HG02678 (cell line): ENCODE measurements at regions not wholly inside any gene's neighbourhood (a gene's known extent, or its start where the extent isn't known, plus 50 kb on each side); places are given as distances from the start of the nearest gene placed in this dataset.

ENCODE experiments used
- ATAC-seq: cut with Tn5 transposase; IDR thresholded peaks from one replicate; pipeline ENCODE4 v1.9.1; 2021; ENCODE audit warnings: mild to moderate bottlenecking, moderate library complexity; ENCODE audit not compliant: unreplicated experiment

GRCh38 chr12:58186401-58186800, 245.0 kb downstream of the ATP23 start:
- ATAC-seq, result no peak

DNA sequence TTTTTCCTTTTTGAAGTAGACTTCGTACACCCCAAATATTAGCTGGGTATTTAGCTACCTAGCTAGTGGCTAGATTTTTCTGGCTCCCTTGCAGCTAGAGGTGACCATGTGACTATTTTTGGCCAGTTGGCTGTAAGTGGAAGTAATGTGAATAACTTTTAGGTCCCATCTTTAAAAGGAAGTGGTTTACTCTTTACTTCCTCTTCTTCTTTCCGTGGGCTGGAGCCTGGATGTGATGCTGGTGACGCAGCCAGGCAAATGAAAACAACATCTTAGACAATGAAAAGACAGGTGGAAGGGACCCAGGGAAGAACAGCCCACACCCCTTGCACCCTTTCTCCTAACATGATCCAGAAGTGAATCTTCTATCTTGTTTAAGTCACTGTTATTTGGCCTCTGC, 245.5 kb downstream of the ATP23 start:
- no peak for ATAC-seq

GRCh38 chr12:58189030-58189429, 247.7 kb downstream of the ATP23 start:
- ATAC-seq, result no peak

GRCh38 chr12:58189893-58190292, 248.5 kb downstream of the ATP23 start:
- no peak for ATAC-seq

- ATAC-seq, result no peak
Observed at GRCh38 chr12:58190618-58191017, 249.3 kb downstream of the ATP23 start.

DNA sequence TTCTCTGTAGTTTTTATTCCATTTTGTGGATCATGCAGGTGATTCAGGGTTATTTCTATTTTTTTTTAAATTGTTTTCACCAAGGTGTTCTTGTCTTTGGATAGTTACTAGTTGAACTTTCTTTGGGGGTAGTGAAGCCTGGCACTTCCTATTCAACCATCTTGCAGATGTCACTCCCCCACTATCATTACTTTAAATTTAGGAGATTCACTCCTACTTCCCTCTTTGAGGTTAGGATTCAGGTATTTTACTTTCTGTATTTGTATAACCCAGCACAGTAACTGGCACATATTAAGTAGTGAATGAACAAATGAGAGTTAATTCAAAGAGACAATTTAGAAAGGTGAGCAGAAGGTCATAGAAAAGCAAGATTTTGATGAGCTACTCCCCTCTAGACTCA, 255.6 kb downstream of the ATP23 start:
- ATAC-seq, result no peak

DNA sequence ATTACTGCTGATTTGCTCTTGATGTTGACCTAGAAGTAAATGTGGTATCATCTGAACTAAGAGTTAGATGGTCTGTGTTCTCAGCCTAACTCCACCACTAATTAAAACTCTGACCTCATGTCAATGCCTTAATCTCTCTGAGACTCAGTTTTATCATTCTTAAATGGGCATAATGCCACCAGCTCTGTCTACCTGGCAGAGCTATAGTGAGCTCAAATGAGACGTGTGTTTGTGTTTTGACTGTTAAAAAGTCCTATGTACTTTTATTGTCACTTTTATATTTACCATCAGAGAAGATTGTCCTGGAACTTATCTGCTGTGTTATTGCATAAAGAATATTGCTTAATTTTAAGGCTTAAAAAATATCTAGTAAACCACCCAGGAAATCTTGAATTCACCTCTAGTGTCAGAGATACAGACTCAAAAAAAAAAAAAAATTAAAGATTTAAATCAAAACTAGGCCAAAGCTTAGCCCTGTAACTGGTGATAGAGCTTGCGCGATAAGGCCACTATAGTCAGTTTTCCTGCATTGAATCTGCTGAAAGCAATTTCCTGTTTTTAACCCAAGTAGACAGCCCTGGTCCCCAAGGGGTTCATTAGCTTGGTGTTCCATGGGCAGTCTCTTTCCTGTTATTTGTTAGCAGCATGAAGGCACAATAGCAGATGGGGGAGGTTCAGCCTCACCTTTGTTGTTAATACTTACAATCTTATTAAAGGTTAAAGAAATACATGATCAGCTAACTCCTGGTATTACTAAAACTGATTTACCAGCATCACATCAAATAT, 261.8 kb downstream of the ATP23 start:
- ATAC-seq, result no peak

DNA sequence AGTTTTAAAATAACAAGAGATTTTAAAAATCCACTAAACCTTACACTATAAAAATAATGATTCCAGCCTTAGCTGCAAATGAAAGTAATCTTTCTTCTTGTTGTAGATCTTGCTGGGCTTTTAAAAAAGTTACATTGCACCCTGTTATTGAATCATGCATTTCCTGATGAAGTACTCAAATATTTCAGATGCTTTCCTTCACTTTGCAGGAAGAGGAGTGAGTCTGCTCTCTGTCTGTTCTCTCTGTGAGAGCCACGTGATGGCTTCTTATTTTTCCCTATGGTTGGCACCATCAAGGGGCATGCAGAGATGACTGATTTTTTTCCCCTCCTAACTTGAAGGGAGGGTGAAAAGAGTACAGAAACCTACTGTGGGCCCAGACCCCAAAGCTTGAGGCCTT, 262.7 kb downstream of the ATP23 start:
- ATAC-seq, result no peak

GRCh38 chr12:58206876-58207275, 265.5 kb downstream of the ATP23 start:
- ATAC-seq, result no peak

- no peak for ATAC-seq
Observed at GRCh38 chr12:58211211-58211610, 269.8 kb downstream of the ATP23 start.

- ATAC-seq, result no peak
Observed at GRCh38 chr12:58217130-58217529, 275.8 kb downstream of the ATP23 start.

DNA sequence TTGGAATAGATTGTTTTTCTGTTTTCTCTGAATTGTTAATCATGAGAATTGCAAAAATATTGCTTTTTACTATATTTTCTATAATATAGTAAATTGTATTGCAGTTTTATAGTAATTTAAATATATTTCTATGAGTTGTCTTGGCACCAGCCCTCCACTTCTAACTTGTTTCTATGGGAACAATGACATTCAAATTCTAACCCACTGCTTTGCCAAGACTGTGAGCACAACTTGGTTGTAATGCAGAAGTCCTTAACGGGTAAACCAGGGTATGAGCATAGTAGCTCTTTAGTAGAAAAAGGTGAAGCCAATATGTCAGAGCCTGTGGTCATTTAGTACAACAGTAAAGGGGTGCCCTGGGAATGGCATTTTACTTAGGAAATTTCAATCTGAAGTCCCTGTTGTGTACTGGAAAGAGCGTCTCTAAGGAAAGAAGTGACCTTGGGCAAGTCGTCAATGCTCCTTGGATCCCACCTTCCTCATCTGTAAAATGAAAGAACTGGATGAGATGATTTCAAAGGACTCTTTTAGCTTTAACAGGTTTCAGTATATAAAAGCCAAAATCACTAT, 283.3 kb downstream of the ATP23 start:
- no peak for ATAC-seq

GRCh38 chr12:58225203-58225877, 284.0 kb downstream of the ATP23 start:
- ATAC-seq, result no peak

DNA sequence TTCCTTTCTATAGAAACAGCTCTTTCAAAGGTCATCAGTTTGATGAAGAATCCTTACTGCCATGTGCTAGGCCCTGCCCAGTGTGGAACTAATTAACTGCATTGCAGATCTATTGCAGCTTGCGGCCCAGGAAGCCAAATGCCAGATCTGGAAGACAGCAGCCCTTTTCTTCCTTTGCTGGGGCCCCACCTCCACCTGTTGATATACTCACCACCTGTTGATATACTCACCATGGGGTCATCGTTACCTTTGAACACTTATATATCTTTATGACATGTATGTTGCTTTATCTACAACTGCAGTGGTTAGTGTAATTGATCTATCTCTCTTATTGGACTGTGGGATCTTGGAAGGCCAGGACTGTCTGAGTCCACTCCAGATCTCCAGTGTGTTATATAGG, 292.5 kb downstream of the ATP23 start:
- ATAC-seq, result no peak

- ATAC-seq, result no peak
Observed at GRCh38 chr12:58238411-58238810, 297.0 kb downstream of the ATP23 start.

GRCh38 chr12:58241099-58241498, 299.7 kb downstream of the ATP23 start:
- no peak for ATAC-seq

DNA sequence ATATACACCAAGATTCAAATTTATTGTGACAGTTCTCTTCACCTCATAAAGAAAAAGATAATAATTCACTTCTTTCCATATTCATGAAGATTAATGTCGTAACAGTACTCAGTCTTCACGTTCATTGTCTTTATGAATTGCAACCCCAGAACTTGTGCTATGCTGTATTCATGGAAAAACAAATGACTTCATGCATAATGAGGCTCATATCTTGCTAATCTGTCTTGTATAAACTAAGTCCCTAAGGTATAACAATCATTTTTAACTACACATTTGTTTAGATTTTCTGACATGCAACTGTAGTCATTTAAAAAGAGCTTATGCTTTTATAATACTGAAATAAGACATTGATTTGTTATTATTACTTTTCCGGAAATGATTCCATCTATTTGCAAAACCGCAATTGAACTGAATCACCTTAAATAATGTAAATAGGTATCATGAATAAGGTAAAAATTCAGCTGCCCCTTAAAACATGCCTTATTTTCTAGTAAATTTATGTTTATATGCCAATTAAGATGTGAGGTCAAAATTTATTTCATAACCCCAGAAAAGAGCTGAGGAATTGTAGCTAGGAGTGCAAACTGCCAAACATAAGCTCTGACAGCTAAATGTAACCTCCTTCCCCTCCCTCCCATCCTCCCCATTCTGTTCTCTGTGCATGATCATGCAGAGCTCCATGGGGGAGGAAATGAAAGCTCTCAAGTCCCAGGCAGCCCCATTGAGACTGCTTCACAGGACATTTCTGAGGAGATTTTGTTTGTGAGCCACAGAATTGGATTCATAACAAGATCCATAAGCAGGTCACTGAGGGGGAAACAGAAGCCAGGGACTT, 301.6 kb downstream of the ATP23 start:
- ATAC-seq, result no peak

DNA sequence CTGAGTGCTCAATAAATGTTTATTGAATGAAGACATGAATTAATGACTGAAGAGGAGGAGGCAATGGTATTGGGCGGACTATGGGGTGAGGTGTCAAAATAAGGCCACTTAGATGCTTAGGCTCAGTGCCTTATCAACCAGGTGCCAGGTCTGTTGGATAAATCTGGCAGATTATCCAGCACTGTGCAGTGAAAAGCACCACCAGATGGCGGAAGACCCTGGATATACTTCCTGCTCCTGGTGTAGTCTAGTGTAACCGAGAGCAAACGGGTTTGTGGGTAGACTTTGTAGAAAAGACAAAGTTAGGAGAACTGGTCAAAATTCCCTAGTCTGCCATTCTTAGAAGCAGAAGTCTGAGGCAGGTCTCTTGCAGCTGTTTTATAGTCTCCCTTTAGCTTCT, 306.3 kb downstream of the ATP23 start:
- ATAC-seq, result no peak

DNA sequence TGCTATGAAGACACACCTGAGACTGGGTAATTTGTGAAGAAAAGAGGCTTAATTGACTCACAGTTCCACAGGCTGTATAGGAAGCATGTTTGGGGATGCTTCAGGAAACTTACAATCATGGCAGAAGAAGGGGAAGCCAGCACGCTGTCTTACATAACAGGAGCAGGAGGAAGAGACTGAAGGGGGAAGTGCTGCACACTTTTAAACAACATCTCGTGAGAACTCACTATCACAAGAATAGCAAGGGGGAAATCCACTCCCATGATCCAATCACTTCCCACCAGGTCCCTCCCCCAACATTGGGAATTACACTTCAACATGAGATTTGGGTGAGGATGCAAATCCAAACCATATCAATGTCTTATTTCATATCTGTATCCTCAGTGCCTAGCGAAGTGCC, 307.2 kb downstream of the ATP23 start:
- no peak for ATAC-seq

DNA sequence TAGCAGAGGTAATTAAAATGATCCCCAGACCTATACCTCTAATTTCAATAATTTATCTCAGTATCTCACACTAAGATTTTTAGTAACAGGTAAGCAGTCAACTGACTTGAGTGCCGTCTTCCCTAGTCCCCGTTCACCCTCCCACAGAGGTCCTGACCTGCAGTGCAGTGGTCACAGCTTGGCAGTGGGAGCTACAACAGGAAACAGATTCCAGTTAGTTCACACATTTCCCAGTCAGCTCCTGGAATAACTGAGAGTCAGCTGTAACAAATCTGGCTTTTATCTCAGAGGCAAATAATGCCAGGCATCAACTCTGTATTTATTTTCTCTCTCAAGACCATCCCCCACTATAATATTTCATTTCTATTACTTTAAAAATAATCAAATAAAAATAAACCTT, 308.2 kb downstream of the ATP23 start:
- no peak for ATAC-seq

DNA sequence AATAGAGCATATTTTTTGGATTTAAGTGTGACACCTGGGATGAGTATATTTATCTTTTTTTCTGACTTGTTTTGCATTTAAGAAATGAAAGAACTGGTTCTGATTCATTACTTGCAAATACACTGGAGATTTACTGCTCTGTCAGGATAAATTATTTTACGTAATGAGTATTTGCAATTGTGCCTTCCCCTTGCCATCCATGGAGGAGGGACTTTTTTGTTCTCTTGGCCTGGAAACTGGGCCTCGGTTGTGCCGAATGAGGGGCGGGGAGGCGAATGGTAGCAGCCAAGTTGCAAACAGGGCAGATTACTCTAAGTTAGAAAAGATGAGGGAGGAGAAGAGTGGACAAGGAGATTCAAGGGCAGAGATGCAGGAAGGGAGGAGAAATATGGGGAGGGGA, 308.7 kb downstream of the ATP23 start:
- ATAC-seq, result no peak
